Omental fat pad (tissue), 3 donors: ENCODE measurements at regions not wholly inside any gene's neighbourhood (a gene's known extent, or its start where the extent isn't known, plus 50 kb on each side); places are given as distances from the start of the nearest gene placed in this dataset.
"Not testable (repeated sequence)": the region's sequence is repeated elsewhere in the genome, so short reads cannot be mapped to it uniquely, and the experiment has no call there.

ENCODE experiments used
- ATAC-seq: fragments of 150-250 bp; one replicate; pipeline ENCODE4 v1.9.1; 2016; ENCODE audit warnings: mild to moderate bottlenecking, moderate library complexity; ENCODE audit not compliant: low FRiP score
- DNase-seq: peaks from one replicate; pipeline ENCODE4 v3.0.0-alpha.2; 2019; ENCODE audit warnings: low spot score
- TF ChIP-seq, protein P1 (sequence below), 3 donors: fragments of 450-650 bp; IDR thresholded peaks; one replicate each; pipeline ENCODE4 v1.5.1; 2016 to 2017; ENCODE audit warnings: antibody characterized with exemption in 3 of 3, mild to moderate bottlenecking in 3 of 3, moderate library complexity in 2 of 3

DNA sequence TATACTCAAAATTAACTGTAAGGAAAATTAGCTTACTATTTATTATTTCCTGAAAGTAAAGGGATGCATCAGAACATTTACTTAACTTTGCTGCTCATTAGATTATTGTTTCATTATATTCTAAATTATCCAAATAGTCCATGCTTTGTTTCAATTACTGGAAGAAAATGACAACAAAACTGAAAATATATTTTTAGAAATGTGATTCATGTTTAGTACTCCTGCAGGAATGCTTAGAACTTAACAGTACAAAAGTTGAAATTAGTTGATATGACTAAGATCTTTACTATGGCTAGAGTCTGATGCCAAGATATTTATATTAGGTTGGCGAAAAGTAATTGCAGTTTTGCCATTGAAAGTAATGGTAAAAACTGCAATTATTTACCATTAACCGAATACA, 660.5 kb upstream of the PABPC4L start:
- ATAC-seq (no peak), DNase-seq (no peak)
- TF ChIP-seq, protein P1, sequence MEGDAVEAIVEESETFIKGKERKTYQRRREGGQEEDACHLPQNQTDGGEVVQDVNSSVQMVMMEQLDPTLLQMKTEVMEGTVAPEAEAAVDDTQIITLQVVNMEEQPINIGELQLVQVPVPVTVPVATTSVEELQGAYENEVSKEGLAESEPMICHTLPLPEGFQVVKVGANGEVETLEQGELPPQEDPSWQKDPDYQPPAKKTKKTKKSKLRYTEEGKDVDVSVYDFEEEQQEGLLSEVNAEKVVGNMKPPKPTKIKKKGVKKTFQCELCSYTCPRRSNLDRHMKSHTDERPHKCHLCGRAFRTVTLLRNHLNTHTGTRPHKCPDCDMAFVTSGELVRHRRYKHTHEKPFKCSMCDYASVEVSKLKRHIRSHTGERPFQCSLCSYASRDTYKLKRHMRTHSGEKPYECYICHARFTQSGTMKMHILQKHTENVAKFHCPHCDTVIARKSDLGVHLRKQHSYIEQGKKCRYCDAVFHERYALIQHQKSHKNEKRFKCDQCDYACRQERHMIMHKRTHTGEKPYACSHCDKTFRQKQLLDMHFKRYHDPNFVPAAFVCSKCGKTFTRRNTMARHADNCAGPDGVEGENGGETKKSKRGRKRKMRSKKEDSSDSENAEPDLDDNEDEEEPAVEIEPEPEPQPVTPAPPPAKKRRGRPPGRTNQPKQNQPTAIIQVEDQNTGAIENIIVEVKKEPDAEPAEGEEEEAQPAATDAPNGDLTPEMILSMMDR (IDR thresholded peaks at IDR 0.05) = no peak

- ATAC-seq (no peak), DNase-seq (no peak)
- TF ChIP-seq, protein P1 (IDR thresholded peaks at IDR 0.05) = no peak
Observed at GRCh38 chr4:134848681-134849080, 647.1 kb upstream of the PABPC4L start.

DNA sequence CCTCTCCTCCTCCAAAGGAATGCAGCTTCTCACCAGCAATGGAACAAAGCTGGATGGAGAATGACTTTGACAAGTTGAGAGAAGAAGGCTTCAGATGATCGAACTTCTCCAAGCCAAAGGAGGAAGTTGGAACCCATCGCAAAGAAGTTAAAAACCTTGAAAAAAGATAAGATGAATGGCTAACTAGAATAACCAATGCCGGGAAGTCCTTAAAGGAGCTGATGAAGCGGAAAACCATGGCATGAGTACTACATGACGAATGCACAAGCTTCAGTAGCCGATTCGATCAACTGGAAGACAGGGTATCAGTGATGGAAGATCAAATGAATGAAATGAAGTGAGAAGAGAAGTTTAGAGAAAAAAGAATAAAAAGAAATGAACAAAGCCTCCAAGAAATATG, 629.2 kb upstream of the PABPC4L start:
- not testable (repeated sequence) for DNase-seq, ATAC-seq

DNA sequence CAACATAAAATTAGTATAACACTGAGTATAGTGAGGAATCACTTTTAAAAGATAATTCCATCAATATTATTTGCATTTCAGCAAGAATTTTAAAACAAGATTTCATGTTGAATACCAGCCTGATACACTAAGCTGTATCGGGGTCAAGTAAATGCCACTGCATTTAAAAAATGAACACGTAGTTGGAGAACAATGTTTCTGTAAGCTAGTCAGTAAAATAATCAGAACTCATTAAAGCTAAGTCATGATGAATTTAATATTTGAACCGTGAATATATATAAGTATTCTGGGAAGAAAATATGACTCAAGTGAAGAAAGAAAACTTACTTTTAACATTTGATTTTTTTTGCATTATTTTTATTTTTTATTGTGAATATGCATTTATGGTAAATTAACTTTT, 611.0 kb upstream of the PABPC4L start:
- ATAC-seq (no peak), DNase-seq (no peak)
- TF ChIP-seq, protein P1 (IDR thresholded peaks at IDR 0.05) = no peak

DNA sequence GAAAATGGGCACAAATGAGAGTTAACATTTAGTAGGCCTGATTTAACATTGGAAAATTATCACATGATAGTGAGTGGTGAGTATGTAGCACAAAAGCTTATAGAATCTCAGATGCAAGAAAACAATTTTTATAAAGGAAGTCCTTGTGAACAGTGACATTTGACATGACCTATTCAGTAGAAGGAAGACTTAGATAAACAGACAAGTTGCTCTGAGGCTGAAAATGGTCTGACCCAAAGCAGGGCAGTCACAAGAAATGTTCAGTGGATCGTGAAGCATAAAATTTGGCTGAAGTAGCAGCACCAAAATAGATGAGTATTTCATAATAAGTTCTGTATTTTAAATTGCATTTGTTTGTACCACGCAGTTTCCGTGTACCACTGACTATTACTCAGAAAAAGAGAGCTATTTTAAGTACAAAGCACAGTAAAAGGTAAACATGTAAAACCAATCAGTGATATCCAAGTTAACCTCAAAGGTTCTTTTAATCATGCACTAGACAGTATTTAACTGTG, 605.7 kb upstream of the PABPC4L start:
- ATAC-seq = no peak
- DNase-seq = no peak
- TF ChIP-seq, protein P1 (IDR thresholded peaks at IDR 0.05) = no peak

DNA sequence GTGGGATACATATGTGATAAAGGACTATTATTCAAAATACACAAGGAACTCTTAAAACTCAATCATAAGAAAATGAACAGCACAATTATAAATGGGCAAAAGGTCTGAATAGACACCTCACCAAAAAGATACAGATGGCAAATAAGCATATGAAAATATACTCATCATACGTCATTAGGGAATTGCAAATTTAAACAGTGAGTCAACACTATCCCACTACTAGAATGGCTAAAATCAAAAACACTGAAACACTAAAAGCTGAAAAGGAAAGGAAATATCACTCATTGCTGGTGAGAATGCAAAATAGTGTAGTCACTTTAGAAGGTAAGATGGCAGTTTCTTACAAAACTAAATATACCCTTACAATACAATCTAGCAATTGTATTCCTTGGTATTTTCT, 597.0 kb upstream of the PABPC4L start:
- ATAC-seq (no peak), DNase-seq (no peak)
- TF ChIP-seq, protein P1 (IDR thresholded peaks at IDR 0.05) = no peak

DNA sequence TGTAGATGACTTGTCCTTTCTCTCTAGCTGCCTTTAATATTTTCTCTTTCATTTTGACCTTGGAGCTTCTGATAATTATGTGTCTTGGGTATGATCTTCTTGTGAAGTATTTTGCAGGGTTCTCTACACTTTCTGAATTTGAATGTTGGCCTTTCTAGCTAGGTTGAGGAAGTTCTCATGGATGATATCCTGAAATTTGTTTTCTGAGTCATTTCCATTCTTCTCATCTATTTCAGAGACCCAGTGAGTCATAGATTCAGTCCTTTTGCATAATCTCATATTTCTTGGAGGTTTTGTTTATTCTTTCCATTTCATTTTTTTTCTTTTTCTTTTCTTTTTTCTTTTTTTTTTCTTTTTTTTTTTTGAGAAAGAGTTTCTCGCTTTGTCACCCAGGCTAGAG, 585.7 kb upstream of the PABPC4L start:
- ATAC-seq (no peak), DNase-seq (no peak)
- TF ChIP-seq, protein P1 (IDR thresholded peaks at IDR 0.05) = no peak

DNA sequence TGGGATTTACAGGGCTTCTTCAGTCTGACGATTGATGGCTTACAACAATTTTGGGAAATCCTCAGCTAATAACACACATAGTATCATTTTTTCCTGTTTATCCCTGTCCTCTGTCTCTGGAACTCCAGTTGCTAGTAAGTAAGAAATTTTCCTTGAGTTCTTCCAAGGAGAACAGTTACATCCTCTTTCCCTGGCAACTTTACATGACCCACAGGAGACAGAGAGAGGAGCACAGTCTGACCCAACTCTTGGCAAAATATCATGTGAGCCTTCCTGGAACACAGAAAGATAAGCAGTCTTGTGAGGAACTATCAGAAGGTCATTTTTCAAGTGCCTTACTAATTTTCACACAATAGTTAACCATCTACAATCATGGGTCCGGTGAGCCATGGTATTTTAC, 578.7 kb upstream of the PABPC4L start:
- ATAC-seq (no peak), DNase-seq (no peak)
- TF ChIP-seq, protein P1 (IDR thresholded peaks at IDR 0.05) = no peak
